ENCODE measurements at regions not wholly inside any gene's neighbourhood (a gene's known extent, or its start where the extent isn't known, plus 50 kb on each side); places are given as distances from the start of the nearest gene placed in this dataset.
"Not testable (repeated sequence)": the region's sequence is repeated elsewhere in the genome, so short reads cannot be mapped to it uniquely, and the experiment has no call there.

GRCh38 chr13:34722922-34723321 lies 219.1 kb upstream of the NBEA start:
- no peak for DNase-seq

GRCh38 chr13:34730961-34731360 lies 211.1 kb upstream of the NBEA start:
- no peak for DNase-seq

GRCh38 chr13:34731486-34731885 lies 210.6 kb upstream of the NBEA start:
- no peak for DNase-seq

- no peak for DNase-seq
Observed at GRCh38 chr13:34733721-34734120, 208.3 kb upstream of the NBEA start.

GRCh38 chr13:34734932-34735331 lies 207.1 kb upstream of the NBEA start:
- DNase-seq, result no peak

GRCh38 chr13:34738254-34738992 lies 203.6 kb upstream of the NBEA start:
- no peak for DNase-seq

- not testable (repeated sequence) for DNase-seq
Observed at GRCh38 chr13:34747056-34747455, 195.0 kb upstream of the NBEA start.

GRCh38 chr13:34747507-34747906 lies 194.6 kb upstream of the NBEA start:
- DNase-seq, result no peak

GRCh38 chr13:34748073-34748472 lies 194.0 kb upstream of the NBEA start:
- DNase-seq, result no peak

GRCh38 chr13:34748596-34748995 lies 193.5 kb upstream of the NBEA start:
- no peak for DNase-seq

GRCh38 chr13:34749046-34749445 lies 193.0 kb upstream of the NBEA start:
- no peak for DNase-seq

GRCh38 chr13:34750078-34750931 lies 191.8 kb upstream of the NBEA start:
- DNase-seq, result peak; percentile 56

GRCh38 chr13:34751044-34751443 lies 191.0 kb upstream of the NBEA start:
- no peak for DNase-seq

GRCh38 chr13:34751492-34751891 lies 190.6 kb upstream of the NBEA start:
- no peak for DNase-seq

GRCh38 chr13:34752283-34752960 lies 189.6 kb upstream of the NBEA start:
- DNase-seq, result no peak

GRCh38 chr13:34756136-34756535 lies 185.9 kb upstream of the NBEA start:
- no peak for DNase-seq

- DNase-seq, result no peak
Observed at GRCh38 chr13:34756572-34756971, 185.5 kb upstream of the NBEA start.

- DNase-seq, result no peak
Observed at GRCh38 chr13:34757441-34757840, 184.6 kb upstream of the NBEA start.

GRCh38 chr13:34758628-34759027 lies 183.4 kb upstream of the NBEA start:
- DNase-seq, result no peak

- DNase-seq, result no peak
Observed at GRCh38 chr13:34762312-34762711, 179.8 kb upstream of the NBEA start.

- DNase-seq, result no peak
Observed at GRCh38 chr13:34764246-34764645, 177.8 kb upstream of the NBEA start.

GRCh38 chr13:34765446-34766180 lies 176.5 kb upstream of the NBEA start:
- DNase-seq, result no peak

GRCh38 chr13:34767778-34768177 lies 174.3 kb upstream of the NBEA start:
- no peak for DNase-seq
